GM18873 (cell line): ENCODE measurements at regions not wholly inside any gene's neighbourhood (a gene's known extent, or its start where the extent isn't known, plus 50 kb on each side); places are given as distances from the start of the nearest gene placed in this dataset.
"Not testable (repeated sequence)": the region's sequence is repeated elsewhere in the genome, so short reads cannot be mapped to it uniquely, and the experiment has no call there.

Experiments used
- ATAC-seq: cut with Tn5 transposase; IDR thresholded peaks from one replicate; pipeline ENCODE4 v1.9.1; 2021; ENCODE audit warnings: mild to moderate bottlenecking, moderate library complexity, moderate number of reproducible peaks; ENCODE audit not compliant: unreplicated experiment, low FRiP score

- ATAC-seq = not testable (repeated sequence)
Observed at GRCh38 chr13:109702030-109702597, 84.3 kb downstream of the IRS2 start.

- ATAC-seq = no peak
Observed at GRCh38 chr13:109700176-109700575, 86.2 kb downstream of the IRS2 start.

GRCh38 chr13:109699628-109700071 lies 86.7 kb downstream of the IRS2 start:
- no peak for ATAC-seq

- ATAC-seq = no peak
Observed at GRCh38 chr13:109698779-109699178, 87.6 kb downstream of the IRS2 start.

GRCh38 chr13:109697936-109698335 lies 88.4 kb downstream of the IRS2 start:
- ATAC-seq = no peak

- no peak for ATAC-seq
Observed at GRCh38 chr13:109695402-109696190, 90.8 kb downstream of the IRS2 start.

GRCh38 chr13:109694972-109695371 lies 91.4 kb downstream of the IRS2 start:
- ATAC-seq = no peak

- ATAC-seq = no peak
Observed at GRCh38 chr13:109693213-109693612, 93.2 kb downstream of the IRS2 start.

- ATAC-seq = no peak
Observed at GRCh38 chr13:109691689-109692088, 94.7 kb downstream of the IRS2 start.

GRCh38 chr13:109687559-109688448 lies 98.6 kb downstream of the IRS2 start:
- no peak for ATAC-seq

- ATAC-seq = no peak
Observed at GRCh38 chr13:109685203-109685602, 101.2 kb downstream of the IRS2 start.

GRCh38 chr13:109684824-109685202 lies 101.6 kb downstream of the IRS2 start:
- no peak for ATAC-seq

- ATAC-seq = no peak
Observed at GRCh38 chr13:109684084-109684823, 102.1 kb downstream of the IRS2 start.

- ATAC-seq = no peak
Observed at GRCh38 chr13:109682534-109683244, 103.7 kb downstream of the IRS2 start.

GRCh38 chr13:109680930-109681329 lies 105.5 kb downstream of the IRS2 start:
- no peak for ATAC-seq

- no peak for ATAC-seq
Observed at GRCh38 chr13:109680288-109680687, 106.1 kb downstream of the IRS2 start.

- ATAC-seq = no peak
Observed at GRCh38 chr13:109678459-109678858, 107.9 kb downstream of the IRS2 start.

GRCh38 chr13:109677206-109677605 lies 109.2 kb downstream of the IRS2 start:
- ATAC-seq = no peak

GRCh38 chr13:109673477-109673876 lies 112.9 kb downstream of the IRS2 start:
- ATAC-seq = no peak

- no peak for ATAC-seq
Observed at GRCh38 chr13:109672545-109672944, 113.8 kb downstream of the IRS2 start.
